ENCODE measurements at regions not wholly inside any gene's neighbourhood (a gene's known extent, or its start where the extent isn't known, plus 50 kb on each side); places are given as distances from the start of the nearest gene placed in this dataset.

DNA sequence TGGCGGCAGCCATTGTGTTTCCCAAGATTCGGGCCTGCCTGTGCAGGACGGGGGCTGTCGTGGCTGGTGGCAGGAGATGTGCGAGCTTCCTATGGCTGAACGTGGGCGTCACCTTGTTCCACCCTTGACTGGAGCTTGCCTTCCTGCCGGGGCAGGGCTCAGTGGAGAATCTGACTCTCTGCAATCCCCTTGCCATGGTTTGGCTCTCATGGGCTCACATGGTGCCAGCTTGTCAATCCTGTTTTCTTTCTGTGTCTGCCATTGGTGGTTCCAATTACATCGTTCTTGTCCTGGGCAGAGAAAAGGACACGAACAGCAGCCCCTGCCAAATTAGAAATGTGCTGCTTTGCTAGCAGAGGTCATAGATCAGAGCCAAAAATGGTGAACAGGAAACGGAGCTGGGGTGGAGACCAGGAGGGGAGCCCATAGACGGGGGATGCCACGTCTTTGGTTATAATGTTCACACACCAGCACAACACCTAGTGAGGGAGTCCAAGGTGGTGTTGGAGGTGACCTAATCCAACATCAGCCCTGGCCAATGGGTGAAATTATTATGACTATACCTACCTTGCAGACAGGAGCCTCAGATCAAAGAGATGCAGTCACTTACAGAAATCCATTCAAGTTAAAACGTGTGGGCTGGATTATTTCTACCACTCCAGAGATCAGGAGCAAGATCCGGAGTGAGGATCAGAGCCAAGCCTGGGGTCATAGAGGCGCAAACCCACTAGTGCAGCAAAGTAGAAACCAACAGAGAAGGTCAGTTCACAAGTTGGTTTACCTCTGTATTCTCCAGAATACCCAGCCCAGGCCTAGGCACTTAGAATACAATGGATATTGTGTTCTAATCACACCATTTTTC, 253.1 kb downstream of the SIPA1L2 start:
- ChIA-PET POLR2A (no interaction called here), CTCF (no interaction called here)
- H3K36me3 Mint-ChIP-seq (ENCODE audit: insufficient read depth, unreplicated experiment) = peaks cover 9% of the 10 kb centered on the region
- H3K27ac Mint-ChIP-seq (ENCODE audit: unreplicated experiment) = peak overlapping the region; percentile 29
- intact Hi-C loops (cut with micrococcal nuclease; ENCODE audit: unreplicated experiment) = no loop called here
- no peak overlapping the region for H3K4me3 ChIP-seq (ENCODE audit: low read depth, low read length)
- no peak overlapping the region for H3K4me3 Mint-ChIP-seq (ENCODE audit: unreplicated experiment)
- peaks cover 19% of the 10 kb centered on the region for H3K4me1 Mint-ChIP-seq (ENCODE audit: low read depth, unreplicated experiment)
- no peaks in the 10 kb centered on the region for H3K36me3 ChIP-seq (ENCODE audit: control insufficient read depth, insufficient read depth, low read length)
- H3K9me3 Mint-ChIP-seq (ENCODE audit: unreplicated experiment) = no peaks in the 10 kb centered on the region
- TF ChIP-seq, protein P1, sequence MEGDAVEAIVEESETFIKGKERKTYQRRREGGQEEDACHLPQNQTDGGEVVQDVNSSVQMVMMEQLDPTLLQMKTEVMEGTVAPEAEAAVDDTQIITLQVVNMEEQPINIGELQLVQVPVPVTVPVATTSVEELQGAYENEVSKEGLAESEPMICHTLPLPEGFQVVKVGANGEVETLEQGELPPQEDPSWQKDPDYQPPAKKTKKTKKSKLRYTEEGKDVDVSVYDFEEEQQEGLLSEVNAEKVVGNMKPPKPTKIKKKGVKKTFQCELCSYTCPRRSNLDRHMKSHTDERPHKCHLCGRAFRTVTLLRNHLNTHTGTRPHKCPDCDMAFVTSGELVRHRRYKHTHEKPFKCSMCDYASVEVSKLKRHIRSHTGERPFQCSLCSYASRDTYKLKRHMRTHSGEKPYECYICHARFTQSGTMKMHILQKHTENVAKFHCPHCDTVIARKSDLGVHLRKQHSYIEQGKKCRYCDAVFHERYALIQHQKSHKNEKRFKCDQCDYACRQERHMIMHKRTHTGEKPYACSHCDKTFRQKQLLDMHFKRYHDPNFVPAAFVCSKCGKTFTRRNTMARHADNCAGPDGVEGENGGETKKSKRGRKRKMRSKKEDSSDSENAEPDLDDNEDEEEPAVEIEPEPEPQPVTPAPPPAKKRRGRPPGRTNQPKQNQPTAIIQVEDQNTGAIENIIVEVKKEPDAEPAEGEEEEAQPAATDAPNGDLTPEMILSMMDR (IDR thresholded peaks at IDR 0.05; ENCODE audit: insufficient read depth in 1 of 2, low read depth in 1 of 2, low read length in 1 of 2, severe bottlenecking in 1 of 2, unreplicated experiment in 1 of 2) = no peak
- peaks cover 33% of the 10 kb centered on the region for H3K4me1 ChIP-seq
- BruUV-seq (replicated peaks) = no TSS peak
- no peak for DNase-seq
- no peaks in the 10 kb centered on the region for H3K27me3 Mint-ChIP-seq (ENCODE audit: insufficient read depth, unreplicated experiment)
- no peaks in the 10 kb centered on the region for H3K27me3 ChIP-seq (replicated peaks; ENCODE audit: control insufficient read depth, insufficient read depth, low read length)
- H3K9me3 ChIP-seq = no peaks in the 10 kb centered on the region

DNA sequence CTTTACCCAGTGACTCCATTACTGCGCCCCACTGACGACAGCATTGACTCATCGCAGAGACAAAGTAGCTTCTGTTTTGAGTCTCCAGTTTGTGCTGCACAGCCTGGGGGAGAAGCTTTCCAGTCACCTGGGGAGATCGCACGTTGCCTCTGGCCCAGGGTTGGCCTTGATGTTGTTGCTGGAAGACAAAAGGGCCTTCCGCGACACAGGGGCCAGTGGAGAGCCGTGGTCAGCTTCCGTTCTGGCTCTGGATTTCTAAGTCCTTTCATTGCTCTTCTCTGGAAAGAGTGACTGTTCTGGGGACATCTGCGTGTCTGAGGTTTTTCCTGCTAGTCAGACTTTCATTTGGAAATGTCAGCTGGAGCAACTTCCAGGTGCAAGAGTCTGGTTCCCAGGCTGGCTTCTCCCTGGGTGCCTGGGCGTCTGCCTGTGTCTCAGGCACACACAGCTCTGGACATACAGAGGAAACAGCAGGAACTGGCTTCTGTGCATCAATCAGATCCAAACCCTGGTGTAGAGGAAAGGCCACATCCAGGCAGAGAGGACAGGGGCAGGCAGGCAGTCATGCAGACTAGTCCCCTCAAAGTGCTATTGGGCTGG, 257.0 kb downstream of the SIPA1L2 start:
- H3K27me3 Mint-ChIP-seq (ENCODE audit: insufficient read depth, unreplicated experiment) = no peaks in the 10 kb centered on the region
- TF ChIP-seq, protein P1 (IDR thresholded peaks at IDR 0.05; ENCODE audit: insufficient read depth in 1 of 2, low read depth in 1 of 2, low read length in 1 of 2, severe bottlenecking in 1 of 2, unreplicated experiment in 1 of 2) = no peak
- BruUV-seq (replicated peaks) = no TSS peak
- no peak overlapping the region for H3K4me3 Mint-ChIP-seq (ENCODE audit: unreplicated experiment)
- no peaks in the 10 kb centered on the region for H3K27me3 ChIP-seq (replicated peaks; ENCODE audit: control insufficient read depth, insufficient read depth, low read length)
- intact Hi-C loops (cut with micrococcal nuclease; ENCODE audit: unreplicated experiment) = no loop called here
- peaks cover 9% of the 10 kb centered on the region for H3K4me1 ChIP-seq
- no peak overlapping the region for H3K4me3 ChIP-seq (ENCODE audit: low read depth, low read length)
- CTCF ChIA-PET = no interaction called here
- H3K36me3 Mint-ChIP-seq (ENCODE audit: insufficient read depth, unreplicated experiment) = no peaks in the 10 kb centered on the region
- no peaks in the 10 kb centered on the region for H3K9me3 ChIP-seq
- H3K4me1 Mint-ChIP-seq (ENCODE audit: low read depth, unreplicated experiment) = peaks cover 7% of the 10 kb centered on the region
- no peaks in the 10 kb centered on the region for H3K9me3 Mint-ChIP-seq (ENCODE audit: unreplicated experiment)
- no peaks in the 10 kb centered on the region for H3K36me3 ChIP-seq (ENCODE audit: control insufficient read depth, insufficient read depth, low read length)
- POLR2A ChIA-PET = no interaction called here
- H3K27ac Mint-ChIP-seq (ENCODE audit: unreplicated experiment) = no peak overlapping the region
- no peak for DNase-seq

DNA sequence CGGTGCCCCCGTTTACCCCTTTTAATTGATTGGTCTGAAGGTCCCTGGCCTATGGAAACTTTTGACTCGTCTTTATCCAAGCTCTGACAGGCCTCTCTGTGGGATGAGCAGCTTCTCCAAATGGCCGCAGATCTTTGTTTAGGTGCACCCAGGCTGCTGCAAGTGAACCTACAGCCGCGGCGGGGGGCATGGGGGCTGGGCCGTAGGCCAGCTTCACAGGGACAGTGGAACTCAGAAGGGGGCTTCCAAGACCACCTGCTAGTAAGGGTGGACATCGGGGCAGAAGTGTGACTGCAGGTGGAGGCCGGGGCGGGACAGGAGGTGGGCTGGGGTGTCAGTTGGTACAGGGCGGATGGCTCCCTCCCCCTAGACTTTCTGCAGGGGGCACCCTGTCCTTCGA, 257.5 kb downstream of the SIPA1L2 start:
- no peaks in the 10 kb centered on the region for H3K9me3 ChIP-seq
- peaks cover 6% of the 10 kb centered on the region for H3K4me1 ChIP-seq
- TF ChIP-seq, protein P1 (IDR thresholded peaks at IDR 0.05; ENCODE audit: insufficient read depth in 1 of 2, low read depth in 1 of 2, low read length in 1 of 2, severe bottlenecking in 1 of 2, unreplicated experiment in 1 of 2) = no peak
- Mint-ChIP-seq H3K4me3 (ENCODE audit: unreplicated experiment) (no peak overlapping the region), H3K9me3 (ENCODE audit: unreplicated experiment) (no peaks in the 10 kb centered on the region), H3K27ac (ENCODE audit: unreplicated experiment) (no peak overlapping the region), H3K4me1 (ENCODE audit: low read depth, unreplicated experiment) (peaks cover 7% of the 10 kb centered on the region), H3K36me3 (ENCODE audit: insufficient read depth, unreplicated experiment) (no peaks in the 10 kb centered on the region), H3K27me3 (ENCODE audit: insufficient read depth, unreplicated experiment) (no peaks in the 10 kb centered on the region)
- DNase-seq = no peak
- POLR2A ChIA-PET = no interaction called here
- CTCF ChIA-PET = no interaction called here
- no peaks in the 10 kb centered on the region for H3K36me3 ChIP-seq (ENCODE audit: control insufficient read depth, insufficient read depth, low read length)
- no peak overlapping the region for H3K4me3 ChIP-seq (ENCODE audit: low read depth, low read length)
- intact Hi-C loops (cut with micrococcal nuclease; ENCODE audit: unreplicated experiment) = no loop called here
- no peaks in the 10 kb centered on the region for H3K27me3 ChIP-seq (replicated peaks; ENCODE audit: control insufficient read depth, insufficient read depth, low read length)
- no TSS peak for BruUV-seq (replicated peaks)
